ENCODE measurements at regions not wholly inside any gene's neighbourhood (a gene's known extent, or its start where the extent isn't known, plus 50 kb on each side); places are given as distances from the start of the nearest gene placed in this dataset.

GRCh38 chr1:88288571-88288970, 395.5 kb upstream of the PKN2 start (continued):
- no peak for TF ChIP-seq PBX3 (IDR thresholded peaks at IDR 0.05; ENCODE audit: insufficient replicate concordance, low read depth, low read length)
- no peak for TF ChIP-seq RFX5 (IDR thresholded peaks at IDR 0.05; ENCODE audit: low read depth, low read length)
- no peak for TF ChIP-seq BMI1 (IDR thresholded peaks at IDR 0.05; ENCODE audit: borderline replicate concordance)
- no peak for TF ChIP-seq TCF3 (IDR thresholded peaks at IDR 0.05; ENCODE audit: borderline replicate concordance, insufficient read depth, low read depth, low read length)
- TF ChIP-seq BHLHE40 (IDR thresholded peaks at IDR 0.05; ENCODE audit: borderline replicate concordance in 1 of 2, low read depth in 2 of 2, low read length in 1 of 2) = no peak
- TF ChIP-seq SUZ12 (IDR thresholded peaks at IDR 0.05; ENCODE audit: unreplicated experiment) = no peak
- TF ChIP-seq, protein P1, sequence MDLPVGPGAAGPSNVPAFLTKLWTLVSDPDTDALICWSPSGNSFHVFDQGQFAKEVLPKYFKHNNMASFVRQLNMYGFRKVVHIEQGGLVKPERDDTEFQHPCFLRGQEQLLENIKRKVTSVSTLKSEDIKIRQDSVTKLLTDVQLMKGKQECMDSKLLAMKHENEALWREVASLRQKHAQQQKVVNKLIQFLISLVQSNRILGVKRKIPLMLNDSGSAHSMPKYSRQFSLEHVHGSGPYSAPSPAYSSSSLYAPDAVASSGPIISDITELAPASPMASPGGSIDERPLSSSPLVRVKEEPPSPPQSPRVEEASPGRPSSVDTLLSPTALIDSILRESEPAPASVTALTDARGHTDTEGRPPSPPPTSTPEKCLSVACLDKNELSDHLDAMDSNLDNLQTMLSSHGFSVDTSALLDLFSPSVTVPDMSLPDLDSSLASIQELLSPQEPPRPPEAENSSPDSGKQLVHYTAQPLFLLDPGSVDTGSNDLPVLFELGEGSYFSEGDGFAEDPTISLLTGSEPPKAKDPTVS (IDR thresholded peaks at IDR 0.05; ENCODE audit: low read depth, low read length) = no peak
- no peak for TF ChIP-seq RELB (IDR thresholded peaks at IDR 0.05; ENCODE audit: low read depth)

Data from GM12878 (cell line).